CD14-positive monocyte (primary cell): ENCODE measurements at regions not wholly inside any gene's neighbourhood (a gene's known extent, or its start where the extent isn't known, plus 50 kb on each side); places are given as distances from the start of the nearest gene placed in this dataset.
"Not testable (repeated sequence)": the region's sequence is repeated elsewhere in the genome, so short reads cannot be mapped to it uniquely, and the experiment has no call there.

Experiments
- DNase-seq, 3 donors: peaks; one replicate each; pipeline ENCODE4 v3.0.0-alpha.2; 2011 to 2022
- H2AFZ ChIP-seq: 2 replicates; pipeline ENCODE4 v1.6.0; 2012; ENCODE audit warnings: mild to moderate bottlenecking, low read depth, low read length, inconsistent platforms; ENCODE audit not compliant: insufficient read depth, poor library complexity, severe bottlenecking
- H3K27ac ChIP-seq, 2 donors: 1 replicate in 1 of 2; 2 replicates in 1 of 2; pipeline ENCODE4 v1.5.1; 2012 to 2013; ENCODE audit warnings: low read length in 2 of 2, control low read depth in 1 of 2, inconsistent platforms in 1 of 2, low read depth in 1 of 2, mild to moderate bottlenecking in 1 of 2
- H3K27me3 ChIP-seq, 2 donors: one replicate each; pipeline versions ENCODE4 v1.6.0 to v1.6.1; 2011 to 2013; ENCODE audit warnings: low read length in 2 of 2; ENCODE audit not compliant: control insufficient read depth in 2 of 2, insufficient read depth in 2 of 2
- H3K36me3 ChIP-seq, 2 donors: replicated peaks in 1 of 2; 1 replicate in 1 of 2; 2 replicates in 1 of 2; pipeline versions ENCODE4 v1.5.1 to v1.6.1; 2012 to 2013; ENCODE audit warnings: low read length in 2 of 2, control low read depth in 1 of 2, inconsistent platforms in 1 of 2, mild to moderate bottlenecking in 1 of 2; ENCODE audit not compliant: insufficient read depth in 2 of 2, control insufficient read depth in 1 of 2
- H3K4me1 ChIP-seq, 2 donors: 1 replicate in 1 of 2; 2 replicates in 1 of 2; pipeline versions ENCODE4 v1.5.1 to v1.6.1; 2012 to 2013; ENCODE audit warnings: low read length in 2 of 2, control low read depth in 1 of 2, inconsistent platforms in 1 of 2, mild to moderate bottlenecking in 1 of 2, moderate library complexity in 1 of 2; ENCODE audit not compliant: insufficient read depth in 2 of 2, control insufficient read depth in 1 of 2
- H3K4me2 ChIP-seq: replicated peaks from 2 replicates; pipeline ENCODE3; 2012; ENCODE audit warnings: low read length, moderate library complexity, mild to moderate bottlenecking; ENCODE audit not compliant: poor library complexity, severe bottlenecking; ENCODE audit errors: extremely low read depth
- H3K4me3 ChIP-seq, 3 experiments: fragments of 200-600 bp in 1 of 3; sonication (generic) in 1 of 3; replicated peaks in 1 of 3; 1 replicate in 2 of 3; 2 replicates in 1 of 3; pipeline ENCODE4 v1.5.1; 2011 to 2013; ENCODE audit warnings: low read length in 3 of 3, mild to moderate bottlenecking in 3 of 3, control low read depth in 2 of 3, low read depth in 2 of 3, inconsistent platforms in 1 of 3, moderate library complexity in 1 of 3
- H3K79me2 ChIP-seq: 2 replicates; pipeline ENCODE4 v1.6.0; 2012; ENCODE audit warnings: mild to moderate bottlenecking, control low read depth, inconsistent platforms, low read length, moderate library complexity; ENCODE audit not compliant: insufficient read depth
- H3K9ac ChIP-seq: 2 replicates; pipeline ENCODE4 v1.6.0; 2017; ENCODE audit warnings: low read length, mild to moderate bottlenecking; ENCODE audit not compliant: insufficient read depth, poor library complexity, severe bottlenecking
- H3K9me3 ChIP-seq, 2 donors: replicated peaks in 1 of 2; 1 replicate in 1 of 2; 2 replicates in 1 of 2; pipeline versions ENCODE4 v1.5.1 to v1.6.1; 2012 to 2013; ENCODE audit warnings: low read length in 2 of 2, control low read depth in 1 of 2; ENCODE audit not compliant: control insufficient read depth in 1 of 2, insufficient read depth in 1 of 2
- H4K20me1 ChIP-seq: 2 replicates; pipeline ENCODE4 v1.6.0; 2012; ENCODE audit warnings: mild to moderate bottlenecking, low read length, control low read depth, moderate library complexity; ENCODE audit not compliant: insufficient read depth
- H3K27ac Mint-ChIP-seq, 7 donors: one replicate each; pipeline ENCODE4 v1.8.0; 2020; ENCODE audit warnings: mild to moderate bottlenecking in 7 of 7, mixed read lengths in 7 of 7, moderate library complexity in 6 of 7, inconsistent platforms in 2 of 7
- H3K27me3 Mint-ChIP-seq, 3 donors: one replicate each; pipeline ENCODE4 v1.8.0; 2021 to 2022; ENCODE audit warnings: low read depth in 3 of 3, mild to moderate bottlenecking in 3 of 3, mixed read lengths in 3 of 3, moderate library complexity in 3 of 3, inconsistent platforms in 1 of 3
- H3K36me3 Mint-ChIP-seq, 2 donors: one replicate each; pipeline ENCODE4 v1.8.0; 2020; ENCODE audit warnings: mixed read lengths in 2 of 2, inconsistent platforms in 1 of 2, mild to moderate bottlenecking in 1 of 2
- H3K4me1 Mint-ChIP-seq: one replicate; pipeline ENCODE4 v1.8.0; 2020; ENCODE audit warnings: mild to moderate bottlenecking, mixed read lengths
- H3K4me3 Mint-ChIP-seq, 2 donors: one replicate each; pipeline ENCODE4 v1.8.0; 2020; ENCODE audit warnings: mild to moderate bottlenecking in 2 of 2, mixed read lengths in 2 of 2, moderate library complexity in 1 of 2
- H3K9me3 Mint-ChIP-seq, 7 donors: one replicate each; pipeline ENCODE4 v1.8.0; 2020 to 2022; ENCODE audit warnings: mixed read lengths in 7 of 7, mild to moderate bottlenecking in 6 of 7, moderate library complexity in 6 of 7, inconsistent platforms in 2 of 7
- WGBS: methylation state at CpG from one replicate; pipeline ENCODE4 v1.1.5; 2013; ENCODE audit warnings: missing lambda C conversion rate; ENCODE audit not compliant: insufficient coverage; 5-methylcytosine and 5-hydroxymethylcytosine counted together
- intact Hi-C, 2 donors: fragments of 100-400 bp; cut with micrococcal nuclease; formaldehyde crosslinking; loops; one replicate each; pipeline versions ENCODE4 v1.15.0 to v1.15.1; 2023
- TF ChIP-seq, protein P1 (sequence below): fragments of 200-600 bp; IDR thresholded peaks from one replicate; pipeline ENCODE4 v1.8.0; 2022; ENCODE audit warnings: antibody characterized with exemption, mild to moderate bottlenecking

DNA sequence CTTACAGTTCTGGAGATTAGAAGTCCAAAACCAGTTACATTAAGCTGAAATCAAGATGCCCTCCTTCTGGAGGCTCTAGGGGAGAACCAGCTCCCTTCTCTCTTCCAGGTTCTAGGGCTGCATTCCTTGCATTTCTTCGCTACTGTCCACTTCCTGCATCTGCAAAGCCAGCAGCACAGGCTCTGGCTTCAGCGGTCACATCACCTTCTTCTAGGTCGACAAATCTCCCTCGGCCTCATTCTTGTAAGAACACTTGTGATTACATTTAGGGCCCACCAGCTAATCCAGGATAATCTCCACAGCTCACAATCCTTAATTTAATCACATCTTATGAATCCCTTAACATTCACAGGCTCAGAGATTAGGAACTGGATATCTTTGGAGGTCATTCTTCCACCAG lies 73.8 kb downstream of the MINAR1 start:
- Histone ChIP-seq H3K4me2 (no peak overlapping the region), H3K4me3 (no peak overlapping the region), H3K9me3 (no peaks in the 10 kb centered on the region), H3K9ac (no peak overlapping the region), H3K36me3 (no peaks in the 10 kb centered on the region), H3K4me1 (no peaks in the 10 kb centered on the region), H3K27me3 (no peaks in the 10 kb centered on the region), H3K79me2 (no peaks in the 10 kb centered on the region), H3K27ac (no peak overlapping the region), H4K20me1 (no peaks in the 10 kb centered on the region), H2AFZ (no peak overlapping the region)
- DNase-seq = no peak
- Mint-ChIP-seq H3K9me3 (no peaks in the 10 kb centered on the region), H3K27me3 (peaks cover 0 to 3% (median 1%) of the 10 kb centered on the region in 3 donors), H3K4me1 (no peaks in the 10 kb centered on the region), H3K36me3 (no peaks in the 10 kb centered on the region), H3K27ac (no peak overlapping the region), H3K4me3 (no peak overlapping the region)
- intact Hi-C loops = no loop called here
- TF ChIP-seq, protein P1, sequence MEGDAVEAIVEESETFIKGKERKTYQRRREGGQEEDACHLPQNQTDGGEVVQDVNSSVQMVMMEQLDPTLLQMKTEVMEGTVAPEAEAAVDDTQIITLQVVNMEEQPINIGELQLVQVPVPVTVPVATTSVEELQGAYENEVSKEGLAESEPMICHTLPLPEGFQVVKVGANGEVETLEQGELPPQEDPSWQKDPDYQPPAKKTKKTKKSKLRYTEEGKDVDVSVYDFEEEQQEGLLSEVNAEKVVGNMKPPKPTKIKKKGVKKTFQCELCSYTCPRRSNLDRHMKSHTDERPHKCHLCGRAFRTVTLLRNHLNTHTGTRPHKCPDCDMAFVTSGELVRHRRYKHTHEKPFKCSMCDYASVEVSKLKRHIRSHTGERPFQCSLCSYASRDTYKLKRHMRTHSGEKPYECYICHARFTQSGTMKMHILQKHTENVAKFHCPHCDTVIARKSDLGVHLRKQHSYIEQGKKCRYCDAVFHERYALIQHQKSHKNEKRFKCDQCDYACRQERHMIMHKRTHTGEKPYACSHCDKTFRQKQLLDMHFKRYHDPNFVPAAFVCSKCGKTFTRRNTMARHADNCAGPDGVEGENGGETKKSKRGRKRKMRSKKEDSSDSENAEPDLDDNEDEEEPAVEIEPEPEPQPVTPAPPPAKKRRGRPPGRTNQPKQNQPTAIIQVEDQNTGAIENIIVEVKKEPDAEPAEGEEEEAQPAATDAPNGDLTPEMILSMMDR = no peak
- 91% methylated on average over 4 of the region's 4 CpGs for WGBS

DNA sequence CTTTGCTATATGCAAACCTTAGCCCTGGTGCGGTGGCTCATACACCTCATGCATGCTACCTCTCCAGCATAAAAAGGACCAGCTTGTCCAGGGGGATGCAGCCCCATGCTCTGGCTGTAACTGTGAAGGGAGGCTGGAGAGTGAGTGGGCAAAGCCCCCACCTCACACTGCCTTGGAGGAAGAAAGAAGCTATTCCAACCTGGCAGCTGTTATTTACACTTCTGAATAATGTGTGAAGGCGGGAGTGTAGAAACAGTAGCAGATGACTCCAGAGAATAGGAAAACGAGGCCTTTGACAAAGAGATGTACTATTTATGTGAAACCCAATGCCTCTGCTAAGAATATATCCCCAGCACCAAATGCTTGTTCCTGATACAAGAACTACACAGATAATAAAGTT lies 80.7 kb downstream of the MINAR1 start:
- H3K27ac ChIP-seq, H3K9me3 ChIP-seq, H3K4me2 ChIP-seq, H3K79me2 ChIP-seq, H3K36me3 ChIP-seq, H3K36me3 Mint-ChIP-seq, H3K27ac Mint-ChIP-seq, H3K27me3 ChIP-seq, DNase-seq, H2AFZ ChIP-seq, H3K9ac ChIP-seq, H3K9me3 Mint-ChIP-seq, H3K4me1 ChIP-seq, intact Hi-C loops, H3K4me3 Mint-ChIP-seq, H3K27me3 Mint-ChIP-seq, H4K20me1 ChIP-seq, H3K4me1 Mint-ChIP-seq, H3K4me3 ChIP-seq: not testable (repeated sequence)
- no CpG with 5 or more reads among the region's 3 CpGs for WGBS
